Uterus (tissue), 2 donors: ENCODE measurements at regions not wholly inside any gene's neighbourhood (a gene's known extent, or its start where the extent isn't known, plus 50 kb on each side); places are given as distances from the start of the nearest gene placed in this dataset.

Source experiments
- CTCF ChIP-seq, 4 experiments: fragments of 200-600 bp in 2 of 4; fragments of 450-650 bp in 2 of 4; sonication (generic) in 2 of 4; IDR thresholded peaks; one replicate each; pipeline ENCODE4 v1.5.1; 2016 to 2019; ENCODE audit warnings: antibody characterized with exemption in 4 of 4, mild to moderate bottlenecking in 2 of 4, moderate library complexity in 1 of 4
- POLR2A ChIP-seq, 2 donors: fragments of 450-650 bp; IDR thresholded peaks; one replicate each; pipeline ENCODE4 v1.6.1; 2016; ENCODE audit warnings: antibody characterized with exemption in 2 of 2, mild to moderate bottlenecking in 1 of 2, moderate library complexity in 1 of 2

DNA sequence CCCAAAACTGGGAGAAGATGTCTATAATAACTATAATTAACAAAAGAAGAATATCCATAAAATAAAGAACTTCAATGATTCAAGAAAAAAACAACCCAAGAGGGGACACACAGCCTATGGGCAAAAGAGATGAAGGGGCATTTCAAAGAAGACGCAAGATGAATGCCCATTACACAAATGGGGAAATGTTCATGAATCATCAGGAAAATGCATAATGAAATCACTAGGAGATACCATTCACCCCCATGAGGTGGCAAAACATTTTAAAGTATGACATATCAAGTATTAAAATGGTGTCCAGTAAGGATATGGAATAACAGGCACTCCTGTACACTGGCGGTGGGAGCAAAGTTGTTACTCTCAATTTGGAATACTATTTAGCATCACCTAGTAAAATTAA is 183.3 kb downstream of the TXNL1 start:
- no peak for TF ChIP-seq CTCF (IDR thresholded peaks at IDR 0.05)
- no peak for TF ChIP-seq POLR2A (IDR thresholded peaks at IDR 0.05)
